ENCODE measurements at regions not wholly inside any gene's neighbourhood (a gene's known extent, or its start where the extent isn't known, plus 50 kb on each side); places are given as distances from the start of the nearest gene placed in this dataset.
"Not testable (repeated sequence)": the region's sequence is repeated elsewhere in the genome, so short reads cannot be mapped to it uniquely, and the experiment has no call there.

DNA sequence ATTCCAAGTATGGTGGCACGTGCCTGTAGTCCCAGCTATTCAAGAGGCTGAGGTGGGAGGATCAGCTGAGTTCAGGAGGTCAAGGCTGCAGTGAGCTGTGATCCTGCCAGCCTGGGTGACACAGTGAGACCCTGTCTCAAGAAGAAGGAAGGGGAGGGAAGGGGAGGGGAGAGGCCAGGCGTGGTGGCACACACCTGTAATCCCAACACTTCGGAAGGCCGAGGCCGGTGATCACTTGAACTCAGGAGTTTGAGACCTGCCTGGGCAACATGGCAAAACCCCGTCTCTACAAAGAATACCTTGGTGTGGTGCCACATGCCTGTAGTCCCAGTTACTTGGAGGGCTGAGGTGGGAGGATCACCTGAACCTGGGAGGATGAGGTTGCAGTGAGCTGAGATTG lies 145.7 kb downstream of the SHANK2 start:
- CTCF ChIA-PET = no interaction called here
- POLR2A ChIA-PET = no interaction called here

DNA sequence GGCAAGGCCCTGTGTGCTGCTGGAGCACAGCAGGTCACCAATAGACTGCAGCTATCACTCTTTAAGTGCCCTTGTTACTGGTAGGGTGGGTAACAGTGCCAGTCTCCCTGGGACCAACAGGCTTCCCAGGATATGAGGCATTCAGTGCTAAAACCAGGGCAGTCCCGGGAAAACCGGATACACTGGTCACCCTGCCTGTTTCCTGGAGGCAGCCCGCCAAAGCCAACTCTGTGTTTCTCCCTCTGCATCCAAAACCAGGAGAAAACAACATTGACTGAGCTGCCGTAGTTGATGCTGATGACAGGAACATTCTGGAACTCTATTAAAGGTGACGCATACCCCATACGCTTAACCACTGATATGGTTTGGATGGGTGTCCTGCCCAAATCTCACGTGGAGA lies 149.1 kb downstream of the SHANK2 start:
- POLR2A ChIA-PET = no interaction called here
- CTCF ChIA-PET = no interaction called here

DNA sequence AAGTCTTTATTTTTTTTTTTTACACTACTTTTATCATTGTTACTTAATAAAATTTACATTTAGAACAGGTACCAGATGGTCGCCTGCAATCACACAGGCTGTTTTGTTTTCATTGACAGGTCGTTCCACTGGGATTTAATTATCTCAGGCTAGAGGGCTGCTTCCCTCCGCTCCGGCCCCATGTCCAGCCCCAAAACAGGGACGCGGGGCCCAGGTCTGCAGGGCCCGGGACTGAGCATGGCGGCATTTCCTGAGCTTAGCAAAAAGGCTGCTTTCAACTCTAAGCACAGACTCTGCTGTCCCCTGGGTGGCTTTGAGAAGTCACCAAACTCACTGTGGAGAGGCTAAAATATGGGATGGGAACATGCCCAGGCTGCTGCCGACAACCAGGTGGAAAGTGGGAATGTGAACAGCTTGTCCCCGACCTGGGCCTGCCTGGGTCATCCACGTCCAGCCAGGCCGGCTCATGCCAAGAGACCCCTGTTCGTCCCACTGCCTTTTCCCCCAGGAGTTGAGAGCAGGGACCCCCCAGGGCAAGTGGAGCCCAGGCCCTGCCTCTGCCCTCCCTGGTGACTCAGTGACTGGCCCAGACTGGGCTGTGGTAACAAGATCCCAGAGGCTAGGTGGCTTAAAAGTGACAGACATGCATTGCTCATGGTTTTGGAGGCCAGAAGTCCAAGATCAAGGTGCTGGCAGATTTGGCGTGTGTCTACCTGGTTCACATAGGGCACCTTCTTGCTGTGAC lies 150.0 kb downstream of the SHANK2 start:
- CTCF ChIA-PET = no interaction called here
- POLR2A ChIA-PET = no interaction called here

DNA sequence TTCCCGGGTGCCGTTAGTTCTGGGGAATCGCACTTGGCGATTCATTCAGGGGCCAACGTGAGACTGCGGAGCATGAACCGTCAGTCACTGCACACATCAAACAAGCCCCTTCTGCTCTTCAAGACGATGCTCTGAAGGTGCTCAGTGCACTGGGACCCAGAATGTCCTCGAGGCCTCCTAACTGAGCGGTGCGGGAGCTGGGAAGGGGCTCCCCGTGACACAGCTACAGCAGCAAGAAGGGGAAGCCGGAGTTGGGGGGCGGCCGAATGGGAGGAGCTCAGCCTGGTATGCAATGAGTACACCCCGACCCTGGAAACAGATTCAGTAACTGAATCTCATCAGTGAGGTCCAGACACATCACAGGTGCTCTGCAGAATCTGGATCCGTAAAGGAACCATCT lies 150.8 kb downstream of the SHANK2 start:
- ChIA-PET CTCF (no interaction called here), POLR2A (no interaction called here)

DNA sequence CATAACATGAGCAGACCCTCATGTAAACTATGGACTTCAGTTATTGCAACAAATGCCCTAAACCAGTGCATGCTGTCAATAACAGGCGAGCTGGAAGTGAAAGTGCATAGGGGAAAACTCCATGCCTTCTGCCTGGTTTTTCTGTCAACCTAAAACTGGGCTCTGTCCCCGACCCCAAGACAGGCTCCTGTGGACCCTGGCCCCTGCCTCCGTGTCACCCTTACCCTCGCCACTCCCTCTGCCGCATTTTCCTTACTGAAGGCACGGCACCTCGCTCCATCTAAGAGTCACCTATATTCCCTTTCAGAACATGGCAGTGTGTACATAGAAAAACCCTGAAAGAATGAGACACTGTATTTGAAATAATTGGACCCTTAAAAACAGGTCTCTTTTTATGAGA lies 151.3 kb downstream of the SHANK2 start:
- POLR2A ChIA-PET = no interaction called here
- CTCF ChIA-PET = no interaction called here

DNA sequence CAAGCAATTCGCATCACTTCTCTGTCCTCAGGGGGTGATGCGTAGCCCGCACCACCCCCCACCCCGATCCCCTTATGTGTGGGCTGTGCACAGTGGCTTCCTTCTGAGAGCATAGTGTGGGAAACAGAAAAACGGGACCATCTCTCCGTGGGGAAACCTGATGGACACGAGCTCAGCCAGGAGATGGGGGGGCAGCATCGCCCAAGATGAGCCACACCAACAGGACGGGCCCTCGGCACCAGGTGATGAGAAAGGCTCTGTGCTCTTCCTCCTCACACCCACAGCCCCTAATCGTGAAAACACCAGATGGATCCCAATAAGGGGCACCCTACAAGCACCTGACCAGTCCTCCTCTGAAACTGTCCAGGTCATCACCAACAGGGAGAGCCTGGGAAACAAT lies 153.6 kb downstream of the SHANK2 start:
- CTCF ChIA-PET = no interaction called here

DNA sequence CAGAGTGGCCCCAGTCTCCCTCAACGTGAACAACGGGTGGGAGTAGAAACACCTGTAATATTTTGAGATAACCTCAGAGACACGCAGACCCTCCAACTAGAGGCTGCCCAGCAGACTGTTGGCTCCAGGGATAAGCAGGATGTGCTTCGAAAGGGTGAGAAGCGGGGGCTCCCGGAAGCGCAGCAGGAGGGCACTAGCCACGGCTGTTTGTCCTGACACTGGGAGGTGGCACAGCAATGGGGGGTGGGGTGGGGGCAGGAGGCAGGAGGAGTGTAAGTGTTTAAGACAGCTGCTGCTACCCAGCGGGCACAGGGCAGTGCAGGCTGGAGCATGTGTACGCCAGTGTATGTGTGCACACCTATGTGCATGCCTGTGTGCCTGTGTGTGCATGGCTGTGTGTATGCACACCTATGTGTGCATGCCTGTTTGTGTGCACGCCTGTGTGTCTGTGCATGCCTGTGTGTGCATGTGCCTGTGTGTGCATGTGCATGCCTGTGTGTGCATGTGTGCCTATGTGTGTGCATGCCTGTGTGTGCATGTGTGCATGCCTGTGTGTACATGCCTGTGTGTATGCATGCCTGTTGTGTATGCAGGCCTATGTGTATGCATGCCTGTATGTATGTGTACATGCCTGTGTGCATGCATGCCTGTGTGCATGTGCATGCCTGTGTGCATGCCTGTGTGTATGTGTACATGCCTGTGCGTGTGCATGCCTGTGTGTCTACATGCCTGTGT lies 154.7 kb downstream of the SHANK2 start:
- CTCF ChIA-PET = no interaction called here
- POLR2A ChIA-PET = no interaction called here

More for the DNA sequence above, 153.6 kb downstream of the SHANK2 start:
- POLR2A ChIA-PET = no interaction called here

DNA sequence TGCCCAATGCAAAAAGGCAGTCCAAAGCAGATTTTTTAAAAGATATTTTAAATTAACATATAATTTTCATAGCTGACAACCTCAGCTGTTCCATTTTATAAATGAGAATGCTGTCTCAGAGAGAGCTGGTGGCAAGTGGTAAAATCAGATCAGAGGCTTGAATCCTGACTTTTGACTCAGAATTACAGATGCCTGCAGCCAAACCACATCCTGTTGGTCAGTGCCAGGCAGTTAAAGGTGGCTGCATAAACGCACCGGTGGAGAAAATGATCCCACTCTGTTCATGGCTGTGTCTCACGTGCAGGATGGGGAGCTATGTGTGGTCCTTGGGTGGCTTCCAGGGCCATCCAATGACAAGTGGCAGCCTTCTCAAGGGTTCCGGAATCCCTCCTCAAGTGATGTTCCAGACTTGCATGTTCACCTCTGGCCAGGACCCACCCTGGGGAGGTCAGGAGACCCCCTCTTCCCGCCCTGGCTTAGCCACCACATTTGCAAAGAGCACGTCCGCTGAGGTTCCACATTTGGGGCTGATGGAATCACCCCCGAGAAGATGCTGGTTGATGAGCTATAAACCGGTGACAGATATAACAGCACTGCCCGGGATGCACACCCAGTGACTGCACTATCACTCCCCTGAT lies 155.5 kb downstream of the SHANK2 start:
- ChIA-PET POLR2A (no interaction called here), CTCF (no interaction called here)

DNA sequence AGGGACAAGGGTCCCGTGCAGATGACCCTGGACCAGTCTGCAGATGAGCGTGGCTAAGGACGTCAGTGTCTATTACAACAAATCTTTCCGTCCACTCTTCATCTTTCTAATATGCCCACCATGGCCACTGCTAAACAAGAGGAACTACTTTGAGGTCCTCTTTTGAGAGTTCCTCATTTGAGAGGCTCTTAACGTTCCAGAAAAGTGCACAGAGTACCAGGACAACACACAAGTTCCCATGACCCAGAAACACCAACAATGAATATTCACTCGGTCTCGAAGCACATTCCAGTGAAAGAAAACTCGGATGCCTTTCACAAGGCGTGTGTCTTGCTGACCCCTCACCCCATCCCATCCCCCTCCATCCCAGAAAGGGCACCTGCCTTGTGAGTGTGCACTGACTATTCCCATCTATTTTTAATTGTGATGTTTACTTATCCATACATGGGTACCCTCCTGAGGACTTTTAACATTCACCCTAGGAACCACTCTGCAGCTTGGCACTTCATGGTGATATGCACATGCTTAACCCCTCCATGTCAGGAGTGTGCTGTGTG lies 157.0 kb downstream of the SHANK2 start:
- ChIA-PET CTCF (no interaction called here), POLR2A (no interaction called here)

DNA sequence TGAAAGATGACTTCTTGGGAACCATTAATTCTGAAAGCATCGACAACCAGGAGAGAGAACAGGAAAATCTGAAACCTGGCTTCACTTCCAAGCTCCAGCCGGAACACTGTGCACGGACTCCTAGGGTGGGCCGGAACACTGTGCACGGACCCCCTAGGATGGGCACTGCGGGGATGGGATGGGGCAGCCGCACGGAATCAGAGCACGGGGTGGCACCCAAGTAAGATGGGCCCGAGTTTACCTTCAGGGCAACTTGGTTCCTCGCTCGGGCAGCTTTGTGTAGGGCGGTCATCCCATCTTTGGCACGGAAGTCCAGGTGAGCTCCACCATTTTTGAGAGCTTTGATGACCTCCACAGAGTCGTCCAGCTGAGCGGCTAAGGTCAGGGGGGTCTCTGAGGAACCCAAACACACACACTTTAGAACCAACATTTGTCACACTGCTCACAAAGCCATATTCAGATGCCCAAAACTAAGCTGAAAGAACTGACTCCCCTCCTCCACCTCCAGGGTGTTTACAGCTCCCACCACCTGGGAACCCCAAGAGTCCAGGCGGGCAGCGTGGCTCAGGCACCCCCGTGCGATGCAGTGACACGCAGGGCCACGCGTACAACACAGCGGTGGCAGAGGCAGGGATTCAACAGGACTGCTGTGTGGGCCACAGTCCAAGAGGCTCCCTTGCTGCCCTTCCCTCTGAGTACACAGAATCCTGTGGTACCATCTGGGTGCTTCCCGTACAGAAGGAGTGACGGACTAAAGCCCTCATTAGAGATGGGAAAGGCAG lies 157.9 kb downstream of the SHANK2 start:
- POLR2A ChIA-PET = no interaction called here
- CTCF ChIA-PET = no interaction called here

DNA sequence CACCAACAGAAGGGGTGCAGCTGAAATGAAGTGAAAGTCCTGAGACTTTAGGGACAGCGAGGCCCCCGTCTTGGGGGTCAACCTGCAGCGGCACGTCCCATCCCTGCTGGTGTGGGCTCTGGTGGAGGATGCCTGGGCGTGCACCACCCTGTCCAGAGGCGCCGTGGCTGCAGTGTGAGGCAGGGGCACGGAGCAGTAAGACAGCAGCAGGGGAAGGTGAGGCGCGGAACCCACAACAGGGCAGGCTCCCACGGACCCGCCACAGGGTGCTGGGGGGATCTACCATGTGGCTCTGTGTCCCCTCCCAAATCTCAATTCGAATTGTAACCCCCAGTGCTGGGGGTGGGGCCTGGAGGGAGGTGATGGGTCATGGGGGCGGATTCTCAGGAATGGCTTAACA lies 158.6 kb downstream of the SHANK2 start:
- CTCF ChIA-PET = no interaction called here
- POLR2A ChIA-PET = no interaction called here

DNA sequence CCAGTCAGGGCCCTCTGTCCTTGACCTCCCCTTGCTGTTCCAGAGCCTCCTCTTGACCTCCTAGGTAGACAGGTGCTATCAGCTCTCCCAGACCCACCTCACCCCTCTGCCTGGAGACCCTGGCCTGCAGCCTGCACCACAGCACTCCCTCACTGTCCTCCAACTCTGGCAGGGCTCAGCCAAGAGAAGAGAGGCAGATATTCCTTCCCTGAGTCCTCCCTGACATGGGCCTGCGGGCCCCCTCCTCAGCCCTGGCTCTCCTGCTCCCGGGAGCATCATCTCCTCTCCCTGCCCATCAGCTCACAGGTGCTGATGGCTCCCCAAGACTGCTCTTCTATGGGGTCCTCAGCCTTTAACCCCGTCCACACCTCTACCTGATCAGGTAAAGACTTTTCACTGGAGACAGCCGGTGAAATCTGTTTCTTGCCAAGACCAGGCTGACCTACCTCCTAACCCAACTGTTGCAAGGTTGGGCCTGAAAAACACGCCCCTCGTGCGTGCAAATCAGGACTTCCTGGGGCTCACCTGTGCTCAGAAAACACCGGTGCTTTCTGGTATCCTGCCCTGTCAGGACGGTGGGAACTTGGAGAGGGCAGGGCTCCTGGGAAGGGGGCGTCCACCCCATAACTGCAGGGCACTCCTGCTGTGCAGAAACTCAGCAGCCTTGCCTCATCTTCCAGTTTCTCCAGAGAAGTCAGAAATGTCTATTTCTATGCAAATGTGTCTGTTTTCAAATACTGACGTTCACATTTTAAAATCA lies 160.7 kb downstream of the SHANK2 start:
- ChIA-PET CTCF (no interaction called here), POLR2A (no interaction called here)

DNA sequence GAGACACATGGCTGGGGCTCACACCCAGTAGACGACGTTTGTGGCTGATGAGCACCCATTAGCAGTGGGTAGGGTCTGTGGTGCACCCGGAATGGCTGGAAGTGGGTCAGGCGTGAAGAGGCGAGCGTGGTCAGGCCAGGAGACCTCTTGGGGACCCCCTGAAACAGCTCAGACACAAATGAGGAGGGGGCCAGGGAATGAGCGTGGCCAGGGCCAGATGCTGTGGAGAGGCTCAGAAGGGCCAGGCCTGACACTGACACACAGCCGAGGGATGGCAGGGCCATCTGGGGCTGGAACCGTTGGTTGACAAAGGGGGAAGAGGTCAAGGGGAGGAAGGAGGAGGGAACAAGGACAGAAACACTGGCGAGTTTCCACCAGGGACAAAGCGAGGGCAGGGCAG lies 162.8 kb downstream of the SHANK2 start:
- POLR2A ChIA-PET = no interaction called here
- CTCF ChIA-PET = no interaction called here

DNA sequence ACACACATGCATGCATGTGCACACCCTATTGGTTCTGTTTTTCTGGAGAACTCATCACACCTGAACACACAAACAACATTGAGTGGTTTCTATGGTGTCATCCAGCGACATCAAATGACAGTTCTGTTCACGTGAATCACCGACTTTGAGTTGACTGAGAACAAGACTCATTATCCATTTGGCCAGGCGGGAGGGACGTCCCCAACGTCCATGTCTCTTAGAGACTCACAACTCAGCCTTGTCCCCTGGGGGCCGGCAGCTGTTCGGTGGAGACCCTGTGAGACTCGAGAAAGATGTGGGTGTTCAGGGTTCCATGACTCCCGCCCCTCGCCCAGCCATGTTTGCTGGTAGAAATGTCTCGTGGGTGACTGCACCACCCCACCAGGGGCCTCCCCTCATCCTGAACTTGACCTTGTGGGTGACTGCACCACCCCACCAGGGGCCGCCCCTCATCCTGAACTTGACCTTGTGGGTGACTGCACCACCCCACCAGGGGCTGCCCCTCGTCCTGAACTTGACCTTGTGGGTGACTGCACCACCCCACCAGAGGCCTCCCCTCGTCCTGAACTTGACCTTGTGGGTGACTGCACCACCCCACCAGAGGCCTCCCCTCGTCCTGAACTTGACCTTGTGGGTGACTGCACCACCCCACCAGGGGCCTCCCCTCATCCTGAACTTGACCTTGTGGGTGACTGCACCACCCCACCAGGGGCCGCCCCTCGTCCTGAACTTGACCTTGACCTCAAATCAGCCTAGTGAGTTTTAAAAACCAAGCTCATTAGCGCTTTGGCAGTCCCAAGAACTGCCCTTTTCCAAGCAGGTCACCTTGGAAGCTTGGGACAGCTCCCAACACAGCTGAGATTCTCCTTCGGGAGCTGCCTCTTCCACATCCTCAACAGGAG lies 163.8 kb downstream of the SHANK2 start:
- POLR2A ChIA-PET, CTCF ChIA-PET: not testable (repeated sequence)

DNA sequence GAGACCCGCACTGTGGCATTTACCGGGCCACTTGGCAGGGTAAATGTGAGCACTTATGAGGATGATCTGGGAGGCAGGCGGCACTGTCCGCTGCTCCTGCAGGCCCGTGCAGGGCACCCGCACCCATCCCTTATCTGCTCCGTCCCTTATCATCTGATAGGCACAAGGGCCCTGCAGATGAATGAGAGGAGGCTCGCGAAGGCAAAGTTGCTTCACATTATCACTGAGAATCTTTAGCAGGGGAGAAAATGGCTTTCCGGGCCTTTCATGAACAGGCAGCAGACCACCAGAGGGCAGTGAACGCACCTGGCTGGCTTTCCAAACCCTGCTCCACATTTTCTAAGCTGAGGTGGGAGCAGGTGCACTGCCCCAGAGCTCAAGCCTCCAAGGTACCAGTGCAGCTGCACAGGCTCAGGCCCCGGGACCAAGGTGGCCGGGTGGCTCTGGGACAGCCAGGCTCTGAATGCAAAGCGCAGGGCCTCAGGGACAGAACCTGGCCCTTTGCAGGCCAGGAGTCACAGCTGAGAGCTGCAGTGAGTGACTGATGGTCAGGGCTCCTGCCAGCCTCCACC lies 165.6 kb downstream of the SHANK2 start:
- CTCF ChIA-PET = interaction anchor here (1.0 kb wide), 1 partner anchor 12 kb away, joined by 4 read pairs; no protein-coding TSS in a partner anchor
- POLR2A ChIA-PET = no interaction called here

DNA sequence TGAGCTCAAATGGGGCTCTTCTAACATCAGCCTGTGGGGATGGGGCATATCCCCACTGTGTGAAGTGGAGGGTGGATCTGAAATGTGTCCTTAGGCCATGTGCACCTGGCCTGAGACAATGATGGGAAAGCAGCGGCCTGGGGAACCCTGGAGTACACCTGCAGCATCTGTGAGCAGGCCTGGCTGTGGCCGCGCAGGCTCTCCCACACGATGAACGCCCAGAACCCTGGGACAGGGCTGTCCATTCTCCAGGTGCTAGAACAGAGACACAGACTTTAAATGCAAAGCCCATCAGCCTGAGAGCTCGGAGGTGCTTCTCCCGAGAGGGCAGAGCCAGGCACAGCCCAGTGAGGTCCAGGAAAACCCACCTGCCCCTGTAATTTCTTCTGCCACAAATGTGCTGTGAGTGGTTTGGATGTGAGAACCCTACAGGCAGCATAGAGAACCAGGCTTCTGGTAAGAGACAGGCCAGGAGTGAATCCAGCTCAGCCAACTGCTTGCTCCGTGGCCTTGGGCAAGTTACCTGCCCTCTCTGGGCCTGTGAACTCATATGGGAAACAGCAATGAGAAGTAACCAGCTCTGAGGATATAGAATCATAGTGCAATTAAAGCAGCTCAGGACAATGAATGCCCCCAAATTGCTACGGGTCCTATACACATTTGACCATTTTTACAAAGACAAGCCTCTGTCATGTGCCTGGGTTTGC lies 167.9 kb downstream of the SHANK2 start:
- CTCF ChIA-PET = interaction anchor here (0.6 kb wide), 1 partner anchor 63 kb away, joined by 3 read pairs; no protein-coding TSS in a partner anchor
- POLR2A ChIA-PET = no interaction called here

DNA sequence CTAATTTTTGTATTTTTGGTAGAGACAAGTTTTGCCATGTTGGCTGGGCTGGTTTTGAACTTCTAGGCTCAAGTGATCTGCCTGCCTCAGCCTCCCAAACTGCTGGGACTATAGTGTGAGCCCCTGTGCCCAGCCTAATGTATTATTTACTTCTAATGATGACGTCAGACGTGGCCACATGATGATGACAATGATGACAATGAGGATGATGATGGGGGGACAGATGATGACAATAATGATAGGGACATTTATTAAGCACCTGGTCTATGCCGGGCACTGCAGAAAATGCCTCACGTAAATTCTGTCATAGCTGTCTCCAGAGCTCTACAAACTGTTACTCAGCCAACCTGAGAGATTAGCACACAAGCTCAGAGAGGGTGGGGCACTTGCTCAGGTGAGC lies 169.3 kb downstream of the SHANK2 start:
- POLR2A ChIA-PET = no interaction called here
- CTCF ChIA-PET = no interaction called here

DNA sequence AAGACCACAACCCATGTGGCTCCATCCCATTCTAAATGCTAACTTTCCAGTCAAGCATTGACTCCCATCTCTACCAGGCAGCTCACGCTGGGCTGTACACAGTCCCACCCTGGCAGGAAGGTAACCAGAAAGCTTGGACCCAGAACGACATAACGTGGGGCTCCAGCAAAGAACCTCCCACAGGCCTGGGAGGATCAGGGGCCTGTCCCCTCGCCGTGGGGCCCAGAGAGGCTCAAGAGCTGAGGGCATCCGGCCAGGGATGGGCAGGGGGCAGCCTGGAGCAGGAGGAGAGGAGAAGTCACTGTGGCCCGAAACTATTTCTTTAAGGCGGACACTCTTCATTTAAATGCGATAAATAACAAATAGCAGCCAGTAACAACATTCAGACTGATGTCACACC lies 169.9 kb downstream of the SHANK2 start:
- ChIA-PET POLR2A (no interaction called here), CTCF (no interaction called here)
